Heart left ventricle (tissue), 16 donors: ENCODE measurements at regions not wholly inside any gene's neighbourhood (a gene's known extent, or its start where the extent isn't known, plus 50 kb on each side); places are given as distances from the start of the nearest gene placed in this dataset.

ENCODE experiments used
- ATAC-seq, 4 donors: fragments of 200-7000 bp; cut with Tn5 transposase; one replicate each; pipeline ENCODE4 v1.9.1; 2020 to 2022; ENCODE audit warnings: moderate library complexity in 4 of 4, mild to moderate bottlenecking in 3 of 4, moderate number of reproducible peaks in 1 of 4
- DNase-seq, 5 donors: peaks; one replicate each; pipeline ENCODE4 v3.0.0-alpha.2; 2020
- H3K27ac ChIP-seq, 12 donors: fragments of 200-600 bp; sonication (generic) in 4 of 12; one replicate each; pipeline versions ENCODE4 v1.5.0 to v1.8.0; 2016 to 2022; ENCODE audit warnings: mild to moderate bottlenecking in 2 of 12
- H3K27me3 ChIP-seq, 9 donors: fragments of 200-600 bp; sonication (generic) in 2 of 9; one replicate each; pipeline versions ENCODE4 v1.5.1 to v1.8.0; 2016 to 2022; ENCODE audit warnings: mild to moderate bottlenecking in 3 of 9
- H3K36me3 ChIP-seq, 9 donors: fragments of 200-600 bp; sonication (generic) in 2 of 9; one replicate each; pipeline versions ENCODE4 v1.5.0 to v1.8.0; 2018 to 2022; ENCODE audit warnings: mild to moderate bottlenecking in 2 of 9
- H3K4me1 ChIP-seq, 12 donors: fragments of 200-600 bp; sonication (generic) in 4 of 12; one replicate each; pipeline versions ENCODE4 v1.5.0 to v1.8.0; 2016 to 2022; ENCODE audit warnings: mild to moderate bottlenecking in 3 of 12
- H3K4me3 ChIP-seq, 12 donors: fragments of 200-600 bp; sonication (generic) in 4 of 12; one replicate each; pipeline versions ENCODE4 v1.5.0 to v1.8.0; 2017 to 2022; ENCODE audit warnings: mild to moderate bottlenecking in 9 of 12, moderate library complexity in 4 of 12
- H3K9me3 ChIP-seq, 12 donors: fragments of 200-600 bp; sonication (generic) in 4 of 12; one replicate each; pipeline versions ENCODE4 v1.5.0 to v1.8.0; 2016 to 2022; ENCODE audit warnings: mild to moderate bottlenecking in 1 of 12
- POLR2A ChIP-seq, 2 donors: fragments of 450-650 bp; IDR thresholded peaks; one replicate each; pipeline ENCODE4 v1.6.1; 2017; ENCODE audit warnings: antibody characterized with exemption in 2 of 2, mild to moderate bottlenecking in 2 of 2, moderate library complexity in 2 of 2
- WGBS, 4 donors: extraction: QIAGEN DNeasy Blood & Tissue Kit in 2 of 4; methylation state at CpG; one replicate each; pipeline versions ENCODE4 v1.1.5 to v1.1.7; 2013 to 2018; 5-methylcytosine and 5-hydroxymethylcytosine counted together
- intact Hi-C, 10 donors: fragments of 100-400 bp; cut with DNase I; formaldehyde crosslinking; loops; one replicate each; pipeline versions ENCODE4 v1.11.1 to v1.14.2; 2022
- TF ChIP-seq, protein P1 (sequence below), 12 donors: fragments of 200-600 bp; sonication (generic) in 4 of 12; IDR thresholded peaks; one replicate each; pipeline versions ENCODE4 v1.5.0 to v1.8.0; 2018 to 2022; ENCODE audit warnings: antibody characterized with exemption in 12 of 12, mild to moderate bottlenecking in 5 of 12
- donor health status: ischemic (EF 13 %, LVEDD 7.1; RV severe dilation, severe dysfunction).
- donor health status: healthy with polysubstance abuse.
- donor health status: DM: no; HTN: yes; CAD: no.
- donor health status: DM: no; HTN: no; CAD: no.
- donor health status: ischemic (EF 25% LVEDD 6.9; RV normal size, moderate dysfunction).
- donor health status: ischemic (EF 25% LVEDD 5.7; RV mildly dilated, moderate dysfunction).
- donor health status: healthy.
- donor health status: DM: yes; HTN: yes; CAD: no.
- donor health status: ischemic (EF 35%, LVEDD 5.7; RV mildly dilated, moderate dysfunction).
- donor health status: nonischemic (EF 11% LVEDD 7.7; RV severe dilation, severe dysfunction).
- donor health status: DM: yes; HTN: yes; CAD: no.
- donor health status: PGD.
- donor health status: ischemic (EF 29% LVEDD 5.4; RV normal size, mild dysfunction).
- donor health status: nonischemic (EF 23%, LVEDD 6.1; RV moderate dilation, normal function).

DNA sequence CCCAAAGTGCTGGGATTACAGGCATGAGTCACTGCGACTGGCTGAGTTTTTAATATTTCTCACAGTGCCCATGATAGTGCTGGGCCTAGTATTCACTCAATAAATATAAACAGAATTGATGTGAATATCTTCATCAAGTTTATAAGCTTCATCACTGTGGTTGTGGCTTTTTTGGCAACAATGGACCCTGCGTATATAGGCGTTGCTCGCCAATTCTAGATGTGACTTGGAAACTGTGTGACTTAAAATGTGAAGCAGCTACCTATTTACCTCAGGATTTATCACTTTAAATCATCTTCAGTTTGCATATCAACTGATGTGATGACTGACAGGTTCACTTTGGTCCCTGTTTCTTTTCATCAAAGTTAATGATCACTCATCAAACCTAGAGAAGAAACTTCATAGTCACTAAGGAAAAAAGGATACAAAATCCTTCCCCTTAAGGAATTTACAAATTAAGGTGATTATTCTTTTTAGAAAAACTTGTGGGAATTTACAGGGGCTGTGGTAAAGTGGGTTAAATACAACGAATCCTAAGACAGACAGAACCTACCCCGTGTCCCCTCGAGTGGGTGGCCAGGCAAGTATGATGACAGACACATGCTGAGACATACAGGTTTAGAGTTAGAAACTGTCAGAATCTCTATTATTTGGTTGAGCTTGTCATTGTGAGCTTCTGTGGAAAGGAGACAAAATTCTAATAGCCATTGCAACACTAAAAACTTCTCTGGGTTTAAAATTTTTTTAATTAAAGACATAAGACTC, 101.3 kb downstream of the AKAP11 start:
- H3K9me3 ChIP-seq, result no peaks in the 10 kb centered on the region
- H3K27me3 ChIP-seq, result no peaks in the 10 kb centered on the region
- no peak overlapping the region for H3K4me3 ChIP-seq
- TF ChIP-seq, protein P1, sequence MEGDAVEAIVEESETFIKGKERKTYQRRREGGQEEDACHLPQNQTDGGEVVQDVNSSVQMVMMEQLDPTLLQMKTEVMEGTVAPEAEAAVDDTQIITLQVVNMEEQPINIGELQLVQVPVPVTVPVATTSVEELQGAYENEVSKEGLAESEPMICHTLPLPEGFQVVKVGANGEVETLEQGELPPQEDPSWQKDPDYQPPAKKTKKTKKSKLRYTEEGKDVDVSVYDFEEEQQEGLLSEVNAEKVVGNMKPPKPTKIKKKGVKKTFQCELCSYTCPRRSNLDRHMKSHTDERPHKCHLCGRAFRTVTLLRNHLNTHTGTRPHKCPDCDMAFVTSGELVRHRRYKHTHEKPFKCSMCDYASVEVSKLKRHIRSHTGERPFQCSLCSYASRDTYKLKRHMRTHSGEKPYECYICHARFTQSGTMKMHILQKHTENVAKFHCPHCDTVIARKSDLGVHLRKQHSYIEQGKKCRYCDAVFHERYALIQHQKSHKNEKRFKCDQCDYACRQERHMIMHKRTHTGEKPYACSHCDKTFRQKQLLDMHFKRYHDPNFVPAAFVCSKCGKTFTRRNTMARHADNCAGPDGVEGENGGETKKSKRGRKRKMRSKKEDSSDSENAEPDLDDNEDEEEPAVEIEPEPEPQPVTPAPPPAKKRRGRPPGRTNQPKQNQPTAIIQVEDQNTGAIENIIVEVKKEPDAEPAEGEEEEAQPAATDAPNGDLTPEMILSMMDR (IDR thresholded peaks at IDR 0.05), result no peak
- no peak for TF ChIP-seq POLR2A (IDR thresholded peaks at IDR 0.05)
- H3K4me1 ChIP-seq, result peaks cover 0 to 10% (median 0%) of the 10 kb centered on the region in 12 donors
- H3K27ac ChIP-seq, result no peak overlapping the region
- DNase-seq (no peak), ATAC-seq (no peak)
- WGBS, 4 donors, result 84 to 89% (median 86%) methylated on average over 7 of the region's 7 CpGs
- no peaks in the 10 kb centered on the region for H3K36me3 ChIP-seq
- intact Hi-C loops, result no loop called here

DNA sequence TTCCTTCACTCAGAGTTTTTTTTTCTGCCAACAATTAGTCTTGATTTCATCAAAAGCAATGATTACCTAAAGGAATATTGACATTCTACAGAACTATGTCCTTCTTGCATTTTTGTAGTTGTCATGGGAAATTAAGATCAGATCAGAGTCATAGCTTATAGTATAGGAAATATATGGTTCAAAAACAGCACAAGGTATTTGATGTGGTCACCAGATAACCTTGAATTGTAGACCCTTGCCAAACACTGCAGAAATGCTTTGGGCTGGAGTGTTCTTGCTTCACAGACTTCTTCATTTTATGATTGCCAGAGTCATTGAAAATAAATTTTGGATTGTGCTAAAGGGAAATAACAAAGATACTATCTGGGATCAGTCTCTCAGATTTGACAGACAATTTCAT, 103.7 kb downstream of the AKAP11 start:
- H3K9me3 ChIP-seq, result no peaks in the 10 kb centered on the region
- no peaks in the 10 kb centered on the region for H3K36me3 ChIP-seq
- H3K27ac ChIP-seq, result no peak overlapping the region
- intact Hi-C loops, result no loop called here
- no peak for ATAC-seq
- no peak for DNase-seq
- H3K27me3 ChIP-seq, result no peaks in the 10 kb centered on the region
- TF ChIP-seq POLR2A (IDR thresholded peaks at IDR 0.05), result no peak
- TF ChIP-seq, protein P1 (IDR thresholded peaks at IDR 0.05), result no peak
- peaks cover 0 to 12% (median 0%) of the 10 kb centered on the region in 12 donors for H3K4me1 ChIP-seq
- no peak overlapping the region for H3K4me3 ChIP-seq

DNA sequence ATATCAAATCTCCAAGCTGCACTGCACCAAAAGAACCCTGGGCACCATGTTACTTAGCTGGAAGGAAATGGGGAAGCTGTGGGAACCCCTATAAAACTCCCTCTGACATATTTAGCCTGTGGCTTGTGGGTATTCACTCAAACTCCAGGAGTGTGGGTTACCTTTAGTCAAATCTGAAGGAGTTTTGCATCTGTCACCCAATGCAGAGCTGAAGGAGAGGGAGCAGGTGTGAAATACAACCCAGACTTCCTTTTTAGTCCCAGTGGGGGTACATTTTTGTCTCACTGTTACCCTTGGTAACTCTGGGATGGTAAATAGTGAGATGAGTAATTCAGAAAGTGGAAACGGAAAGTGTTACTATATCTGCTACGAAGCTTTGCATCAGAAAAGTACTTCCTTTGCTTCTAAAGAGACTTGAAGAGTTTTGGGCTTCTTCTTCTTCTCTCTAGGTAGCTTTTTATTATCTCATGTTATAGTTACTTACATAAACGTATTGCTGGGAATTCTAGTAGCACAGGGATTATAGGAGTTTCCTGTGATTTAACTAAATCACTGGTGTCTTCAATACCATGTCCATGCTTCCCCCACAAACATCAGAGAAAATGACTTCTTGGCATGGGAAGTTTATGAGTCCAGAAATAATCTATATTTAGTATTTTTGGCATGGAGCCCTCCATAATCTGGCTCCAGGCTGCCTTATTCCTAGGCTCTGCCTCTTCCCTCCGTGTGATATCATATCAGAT, 105.9 kb downstream of the AKAP11 start:
- Histone ChIP-seq H3K27me3 (no peaks in the 10 kb centered on the region), H3K36me3 (no peaks in the 10 kb centered on the region), H3K4me1 (peaks cover 0 to 12% (median 0%) of the 10 kb centered on the region in 12 donors), H3K27ac (no peak overlapping the region), H3K4me3 (no peak overlapping the region), H3K9me3 (no peaks in the 10 kb centered on the region)
- 21 to 35% (median 30%) methylated on average over 4 of the region's 4 CpGs for WGBS, 4 donors
- TF ChIP-seq POLR2A (IDR thresholded peaks at IDR 0.05), result no peak
- TF ChIP-seq, protein P1 (IDR thresholded peaks at IDR 0.05), result no peak
- intact Hi-C loops, result no loop called here
- ATAC-seq, result peak in 1 of 4 donors; percentile 49
- no peak for DNase-seq

DNA sequence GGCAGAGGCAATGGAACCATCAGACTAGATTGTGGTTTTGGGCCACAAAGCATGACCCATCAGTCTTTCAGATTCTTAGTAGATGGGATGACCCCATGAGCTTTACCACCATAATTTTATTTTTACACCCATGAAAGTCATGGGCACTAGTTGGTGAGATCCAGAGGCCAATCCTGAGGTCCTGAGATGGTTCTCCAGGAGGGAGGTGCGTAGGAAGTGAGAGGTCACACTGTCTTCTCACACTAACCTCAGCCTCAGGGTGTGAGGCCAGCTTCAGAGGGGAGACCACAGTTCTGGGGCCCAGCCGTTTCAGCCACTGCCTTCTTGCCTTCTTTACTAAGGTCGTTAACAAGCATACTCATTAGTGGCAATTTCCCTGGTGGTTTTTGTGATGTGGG, 106.4 kb downstream of the AKAP11 start:
- DNase-seq, result no peak
- no peak for ATAC-seq
- Histone ChIP-seq H3K9me3 (no peaks in the 10 kb centered on the region), H3K4me3 (no peak overlapping the region), H3K27ac (no peak overlapping the region), H3K4me1 (peaks cover 0 to 12% (median 0%) of the 10 kb centered on the region in 12 donors), H3K36me3 (no peaks in the 10 kb centered on the region), H3K27me3 (no peaks in the 10 kb centered on the region)
- 87 to 96% (median 91%) methylated on average over 3 of the region's 3 CpGs for WGBS, 4 donors
- intact Hi-C loops, result no loop called here
- TF ChIP-seq, protein P1 (IDR thresholded peaks at IDR 0.05), result no peak
- TF ChIP-seq POLR2A (IDR thresholded peaks at IDR 0.05), result no peak
